GM12874 (cell line): ENCODE measurements at regions not wholly inside any gene's neighbourhood (a gene's known extent, or its start where the extent isn't known, plus 50 kb on each side); places are given as distances from the start of the nearest gene placed in this dataset.

Experiments
- CTCF ChIP-seq: IDR thresholded peaks from 2 replicates; pipeline ENCODE4 v1.5.1; 2011; ENCODE audit warnings: low read depth, mild to moderate bottlenecking, control low read depth, low read length, moderate library complexity; ENCODE audit not compliant: insufficient read depth

DNA sequence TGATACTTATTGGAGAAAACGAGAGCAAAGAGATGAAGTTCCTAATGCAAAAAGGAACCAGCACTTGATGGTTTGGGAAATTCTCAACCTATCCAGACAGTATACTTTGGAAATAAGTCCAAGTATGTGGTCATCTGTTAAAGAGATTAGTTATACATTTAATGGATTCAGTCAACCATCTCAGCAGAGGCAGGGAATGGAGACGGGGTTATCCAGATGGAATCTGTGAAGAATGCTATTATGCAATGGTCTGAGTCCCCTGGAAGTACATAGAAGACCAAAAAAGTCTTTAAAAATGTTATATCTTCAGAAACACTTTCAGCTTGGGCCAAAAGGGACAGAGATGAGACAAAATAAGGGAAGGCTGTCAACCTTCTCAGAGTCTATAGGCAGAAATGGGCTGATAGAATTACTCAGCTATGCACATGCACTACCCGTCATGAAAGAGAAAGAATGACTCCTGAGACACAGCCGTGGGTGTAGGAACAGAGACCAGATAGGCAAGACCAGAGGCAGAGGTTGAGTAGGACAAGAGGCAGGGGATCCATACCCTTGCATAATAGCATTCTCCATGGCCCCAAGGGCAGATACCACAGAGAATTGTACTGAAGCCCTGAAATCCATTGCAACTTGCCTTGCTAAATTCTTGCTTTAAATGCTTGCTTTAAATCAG is 738.8 kb upstream of the POT1 start:
- no peak for TF ChIP-seq CTCF

GRCh38 chr7:125664625-125665024 is 735.0 kb upstream of the POT1 start:
- no peak for TF ChIP-seq CTCF

- no peak for TF ChIP-seq CTCF
Observed at GRCh38 chr7:125663961-125664360, 734.3 kb upstream of the POT1 start.

GRCh38 chr7:125661677-125662076 is 732.1 kb upstream of the POT1 start:
- no peak for TF ChIP-seq CTCF

- TF ChIP-seq CTCF, result no peak
Observed at GRCh38 chr7:125661006-125661405, 731.4 kb upstream of the POT1 start.

DNA sequence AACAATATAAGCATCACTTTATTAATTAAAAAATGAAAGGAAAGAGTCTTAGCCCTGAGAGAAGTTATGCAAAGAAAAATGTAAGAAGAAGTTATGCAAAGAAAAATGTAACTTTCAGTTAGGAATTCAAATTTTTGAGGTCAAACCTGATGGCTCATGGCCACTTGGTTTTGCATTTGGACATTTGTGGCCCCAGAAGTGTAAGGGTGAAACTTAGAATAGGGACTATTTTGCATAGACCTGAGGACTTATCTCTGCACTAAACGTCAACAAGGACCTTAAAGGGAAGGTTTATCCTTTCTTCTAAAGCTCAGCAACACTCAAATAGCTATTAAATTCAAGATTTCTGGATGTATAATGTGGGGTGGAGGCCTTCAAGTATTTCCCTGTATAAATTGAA is 724.5 kb upstream of the POT1 start:
- TF ChIP-seq CTCF, result no peak

- TF ChIP-seq CTCF, result no peak
Observed at GRCh38 chr7:125651823-125652528, 722.4 kb upstream of the POT1 start.
